ENCODE measurements at regions not wholly inside any gene's neighbourhood (a gene's known extent, or its start where the extent isn't known, plus 50 kb on each side); places are given as distances from the start of the nearest gene placed in this dataset.
"Not testable (repeated sequence)": the region's sequence is repeated elsewhere in the genome, so short reads cannot be mapped to it uniquely, and the experiment has no call there.

- DNase-seq, result no peak
Measured at GRCh38 chr2:7609974-7610373, 692.8 kb downstream of the RNF144A start.

DNA sequence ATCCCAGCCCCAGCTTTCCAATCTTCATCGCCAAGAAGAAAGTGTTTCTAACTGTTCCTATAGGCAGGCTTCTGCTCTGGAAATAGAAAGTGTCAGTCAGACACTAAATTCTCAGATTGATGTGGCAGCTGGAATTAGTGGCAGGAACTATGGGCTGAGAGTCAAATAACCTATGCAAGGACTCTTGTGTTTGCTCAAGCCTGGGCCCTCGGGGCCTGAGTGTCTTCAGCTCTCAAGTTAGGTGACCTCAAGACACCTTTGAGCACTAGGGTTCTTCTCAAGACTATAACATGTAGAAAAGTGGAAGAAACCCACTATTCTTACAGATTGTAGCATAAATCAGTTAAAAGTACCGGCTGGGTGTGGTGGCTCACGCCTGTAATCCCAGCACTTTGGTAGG is 694.5 kb downstream of the RNF144A start:
- DNase-seq, result no peak

DNA sequence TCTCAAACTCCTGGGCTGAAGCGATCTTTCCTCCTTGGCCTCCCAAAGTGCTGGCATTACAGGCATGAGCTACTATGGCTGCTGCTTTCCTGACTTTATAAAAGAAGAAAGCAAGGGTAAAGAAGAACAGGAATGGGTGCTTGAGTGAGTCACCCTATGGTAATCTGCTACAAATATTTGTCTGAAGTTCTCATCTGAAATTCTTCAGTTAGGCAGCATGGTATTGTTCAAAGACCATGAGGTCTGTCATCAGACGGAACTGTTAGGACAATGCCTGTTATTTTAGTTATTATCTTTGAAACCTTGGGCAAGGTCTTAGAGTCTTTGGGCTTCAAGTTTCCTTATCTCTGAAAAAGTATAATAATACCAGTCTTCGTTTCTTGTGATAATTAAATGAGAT is 695.8 kb downstream of the RNF144A start:
- no peak for DNase-seq

DNA sequence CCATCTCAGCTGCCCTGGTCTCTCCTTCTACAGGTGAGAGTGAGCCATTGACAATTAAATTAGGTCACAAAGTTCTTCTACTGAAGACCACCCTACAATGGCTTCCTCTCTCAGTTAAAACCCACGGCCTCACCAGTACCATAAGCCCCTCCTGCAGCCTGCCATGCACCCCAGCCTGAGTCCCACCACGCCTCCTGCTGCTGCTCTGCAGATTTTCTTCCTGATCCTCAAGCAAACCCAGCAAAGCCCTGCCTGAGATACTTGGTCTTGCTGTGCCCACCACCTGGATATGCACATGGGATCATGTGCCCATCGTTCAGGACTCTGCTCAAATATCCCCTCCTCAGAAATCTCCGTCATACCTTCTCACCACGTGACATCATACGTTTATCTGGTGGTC is 696.6 kb downstream of the RNF144A start:
- DNase-seq, result no peak

GRCh38 chr2:7618031-7618430 is 700.8 kb downstream of the RNF144A start:
- no peak for DNase-seq

- no peak for DNase-seq
Measured at GRCh38 chr2:7619203-7619970, 702.2 kb downstream of the RNF144A start.

DNA sequence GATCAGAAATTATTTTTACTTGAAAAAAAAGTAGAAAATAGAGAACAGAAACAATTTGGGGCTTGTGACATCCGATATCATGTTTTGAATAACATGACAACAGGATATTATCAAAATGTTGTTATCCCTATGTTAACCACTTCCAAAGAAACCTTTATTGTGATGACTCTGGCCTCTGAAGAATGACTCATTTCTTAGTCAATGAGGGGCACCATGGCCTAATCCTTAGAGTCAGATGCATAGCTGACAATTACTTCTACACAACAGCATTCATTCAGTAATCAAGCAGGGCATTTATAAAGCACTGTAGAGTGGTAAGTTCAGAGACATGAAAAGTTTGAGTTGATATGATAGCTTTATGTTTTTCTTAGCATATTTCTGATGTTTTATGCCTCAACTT is 703.0 kb downstream of the RNF144A start:
- no peak for DNase-seq

DNA sequence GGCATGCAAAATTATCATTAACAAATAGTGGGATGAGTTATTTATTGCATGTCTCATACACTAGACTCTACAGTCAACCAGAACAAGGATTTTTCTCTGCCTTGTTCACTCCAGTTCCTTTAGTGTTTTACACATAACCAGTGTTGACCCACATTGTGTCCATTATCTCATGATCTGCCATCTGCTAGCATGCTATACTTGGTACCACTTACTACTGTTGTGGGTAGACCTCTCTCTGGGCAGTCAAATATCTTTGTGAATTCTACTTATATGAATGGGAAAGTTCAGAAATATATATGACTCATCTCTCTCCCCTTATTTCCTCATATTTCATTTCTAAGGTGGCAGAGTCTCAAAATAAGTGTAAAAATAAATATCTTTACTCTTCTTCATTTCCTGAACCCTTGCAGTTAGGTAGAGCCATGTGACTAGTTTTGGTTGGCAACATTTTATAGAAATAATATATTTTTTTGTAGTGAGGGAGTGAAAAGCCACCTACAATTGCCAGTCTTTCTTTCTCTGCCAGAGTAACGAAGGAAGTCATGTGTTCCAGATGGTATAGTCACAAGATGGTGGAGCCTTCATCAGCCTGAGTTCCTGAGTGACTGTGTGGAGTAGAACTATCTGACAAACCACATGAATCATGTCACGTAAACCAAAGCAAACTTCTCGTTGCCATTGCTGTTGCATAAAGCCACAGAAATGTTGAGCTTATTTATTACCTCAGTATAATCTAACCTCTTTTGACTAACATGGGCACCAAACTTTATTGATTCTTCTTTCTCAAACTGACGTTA is 704.0 kb downstream of the RNF144A start:
- DNase-seq, result no peak

GRCh38 chr2:7625392-7626138 is 708.4 kb downstream of the RNF144A start:
- DNase-seq, result no peak

DNA sequence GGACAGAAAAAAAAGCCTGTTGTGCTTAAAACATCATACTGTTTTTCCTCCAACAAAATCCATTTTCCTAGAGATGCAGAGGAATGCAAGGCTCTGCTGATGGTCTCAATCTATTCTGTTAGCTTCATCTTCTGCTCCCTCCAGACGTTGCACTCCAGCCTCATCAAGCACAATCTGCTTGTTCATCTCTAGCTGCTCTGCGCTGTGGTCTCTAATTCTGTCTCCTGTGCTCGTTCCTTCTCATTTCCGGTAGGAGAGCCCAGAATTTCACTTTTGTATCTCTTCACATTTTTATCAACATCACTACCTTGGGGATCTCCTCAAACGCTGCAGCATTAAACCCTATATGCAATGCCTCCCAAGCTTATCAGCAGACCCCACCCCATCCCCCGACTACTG is 708.9 kb downstream of the RNF144A start:
- DNase-seq, result no peak

- no peak for DNase-seq
Measured at GRCh38 chr2:7627583-7627982, 710.4 kb downstream of the RNF144A start.

- DNase-seq, result no peak
Measured at GRCh38 chr2:7632420-7632819, 715.2 kb downstream of the RNF144A start.

- DNase-seq, result no peak
Measured at GRCh38 chr2:7633566-7634153, 716.4 kb downstream of the RNF144A start.

DNA sequence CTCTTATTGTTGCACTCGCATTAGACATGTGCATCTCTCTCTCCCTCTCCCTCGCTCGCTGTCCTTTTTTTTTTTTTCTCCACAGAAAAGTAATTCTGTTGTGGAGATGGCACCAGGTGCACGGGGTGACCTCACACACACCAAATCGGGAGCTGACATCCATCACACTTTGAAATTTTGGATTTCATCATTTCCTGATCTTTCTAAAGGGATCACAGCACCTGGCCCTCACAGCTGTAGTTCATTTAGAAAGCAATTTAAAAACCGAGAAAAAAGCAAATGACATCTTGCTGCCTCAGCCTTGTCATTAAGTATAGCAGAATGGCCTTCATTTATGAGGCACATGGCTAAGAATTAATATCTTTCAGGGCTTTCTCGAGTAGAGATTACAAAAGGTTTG is 717.2 kb downstream of the RNF144A start:
- no peak for DNase-seq

DNA sequence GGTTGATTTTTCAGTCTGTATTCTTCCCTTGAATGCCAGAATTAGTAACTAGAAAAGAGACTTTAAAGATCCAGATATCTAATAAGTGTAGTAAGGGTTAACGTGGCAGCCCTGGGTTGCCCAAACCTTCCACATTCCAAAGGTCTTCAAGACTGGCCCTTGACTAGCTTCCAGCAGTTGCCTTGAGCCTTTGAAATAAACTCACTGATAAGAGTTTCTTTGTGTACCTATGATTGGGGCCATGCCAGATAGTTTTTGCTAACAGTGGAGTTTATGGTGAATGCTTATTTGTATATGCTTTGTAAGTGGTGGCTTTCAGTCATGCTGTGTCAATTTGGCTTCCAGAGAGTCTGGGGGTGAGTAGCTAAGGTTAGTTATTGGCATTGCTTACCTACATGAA is 722.3 kb downstream of the RNF144A start:
- DNase-seq, result no peak

- not testable (repeated sequence) for DNase-seq
Measured at GRCh38 chr2:7641272-7641671, 724.1 kb downstream of the RNF144A start.

DNA sequence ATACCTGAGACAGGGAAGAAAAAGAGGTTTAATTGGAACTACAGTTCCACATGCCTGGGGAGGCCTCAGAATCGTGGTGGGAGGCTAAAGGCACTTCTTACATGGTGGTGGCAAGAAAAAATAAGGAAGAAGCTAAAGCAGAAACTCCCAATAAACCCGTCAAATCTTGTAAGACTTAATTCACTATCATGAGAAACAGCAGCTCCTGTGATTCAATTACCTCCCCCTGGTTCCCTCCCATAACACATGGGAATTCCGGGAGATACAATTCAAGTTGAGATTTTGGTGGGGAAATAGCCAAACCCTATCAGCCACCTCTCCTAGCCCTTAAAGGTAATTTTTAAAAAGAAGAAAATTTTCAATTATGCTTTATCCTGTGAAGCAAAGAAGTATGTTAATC is 728.8 kb downstream of the RNF144A start:
- no peak for DNase-seq

GRCh38 chr2:7646661-7647060 is 729.4 kb downstream of the RNF144A start:
- DNase-seq, result no peak

- DNase-seq, result no peak
Measured at GRCh38 chr2:7648221-7648795, 731.1 kb downstream of the RNF144A start.

- no peak for DNase-seq
Measured at GRCh38 chr2:7649461-7650228, 732.4 kb downstream of the RNF144A start.

DNA sequence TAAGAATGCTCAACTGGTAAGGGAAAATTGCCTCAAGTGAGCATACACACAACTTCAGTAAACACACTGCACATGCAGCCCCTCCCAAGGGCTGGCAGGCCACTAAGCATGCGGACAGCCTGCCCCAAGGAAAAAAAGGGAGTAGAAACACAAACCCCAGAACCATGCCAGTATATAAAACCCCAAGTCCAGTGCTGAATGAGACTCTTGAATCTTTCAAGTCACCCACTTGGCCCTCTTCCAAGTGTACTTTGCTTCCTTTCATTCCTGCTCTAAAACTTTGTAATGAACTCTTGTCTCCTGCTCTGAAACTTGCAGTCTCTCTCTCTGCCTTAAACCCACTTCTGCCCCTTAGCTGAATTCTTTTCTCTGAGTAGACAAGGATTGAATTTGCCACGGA is 736.4 kb downstream of the RNF144A start:
- no peak for DNase-seq

GRCh38 chr2:7655629-7656028 is 738.4 kb downstream of the RNF144A start:
- no peak for DNase-seq
